HG03460 (cell line): ENCODE measurements at regions not wholly inside any gene's neighbourhood (a gene's known extent, or its start where the extent isn't known, plus 50 kb on each side); places are given as distances from the start of the nearest gene placed in this dataset.

Source experiments
- ATAC-seq: cut with Tn5 transposase; IDR thresholded peaks from one replicate; pipeline ENCODE4 v1.9.1; 2021; ENCODE audit not compliant: unreplicated experiment

DNA sequence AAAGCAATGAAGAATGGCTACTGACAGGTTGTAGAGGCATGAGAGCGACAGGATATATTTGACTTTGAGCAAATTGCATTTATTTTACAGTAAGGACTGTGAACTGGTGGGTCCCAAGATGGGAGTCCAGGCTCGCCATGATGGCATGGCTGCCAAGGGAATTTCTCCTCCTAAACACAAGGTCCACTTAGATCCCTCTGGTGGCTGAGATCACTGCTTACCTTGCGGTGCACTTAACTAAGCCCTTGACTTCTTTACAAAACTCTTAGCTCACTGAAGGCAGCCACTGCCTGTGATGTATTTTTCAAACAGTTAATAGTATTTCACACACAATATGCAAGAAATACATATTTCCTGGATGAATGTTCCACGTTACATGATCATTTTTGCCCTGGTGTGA is 50.3 kb upstream of the SORBS2 start:
- no peak for ATAC-seq

DNA sequence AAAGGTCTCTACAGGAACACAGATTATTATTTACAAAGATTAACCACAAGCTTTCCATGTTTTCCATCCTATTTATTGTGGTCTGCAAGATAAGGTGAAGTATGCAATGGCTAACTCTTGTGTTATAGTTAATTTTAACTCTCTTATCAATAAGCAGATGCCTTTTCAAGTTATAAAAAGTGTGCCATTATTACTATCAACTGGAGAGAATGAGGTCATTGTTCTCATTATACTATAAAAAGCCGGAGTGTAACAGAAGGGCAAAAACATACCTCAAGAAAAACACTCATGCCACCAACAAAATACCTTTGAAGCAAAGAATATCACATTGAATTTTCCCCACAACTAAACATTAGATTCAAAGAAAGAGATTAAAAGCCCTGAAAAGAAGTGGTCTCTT is 52.0 kb upstream of the SORBS2 start:
- no peak for ATAC-seq

DNA sequence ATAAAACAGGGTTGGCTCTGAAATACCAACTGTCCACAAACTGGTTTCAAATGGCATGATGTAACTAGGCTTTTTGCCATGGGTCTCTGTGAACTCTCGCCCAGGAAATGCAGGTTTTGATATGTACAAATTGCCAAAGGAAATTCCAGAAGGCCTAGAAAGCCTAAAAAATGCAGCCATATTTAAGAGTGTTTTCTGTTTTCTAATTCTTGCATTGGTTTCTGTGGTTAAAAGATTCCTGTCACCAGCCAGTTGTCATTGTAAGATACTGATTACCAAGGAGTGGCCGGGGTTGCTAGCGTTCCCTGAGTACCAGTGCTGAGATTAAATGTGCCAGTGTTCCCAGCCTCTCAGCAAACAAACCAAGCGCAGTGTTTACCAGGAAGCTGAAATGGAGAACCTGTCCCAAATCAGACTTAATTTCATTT is 53.9 kb upstream of the SORBS2 start:
- no peak for ATAC-seq

DNA sequence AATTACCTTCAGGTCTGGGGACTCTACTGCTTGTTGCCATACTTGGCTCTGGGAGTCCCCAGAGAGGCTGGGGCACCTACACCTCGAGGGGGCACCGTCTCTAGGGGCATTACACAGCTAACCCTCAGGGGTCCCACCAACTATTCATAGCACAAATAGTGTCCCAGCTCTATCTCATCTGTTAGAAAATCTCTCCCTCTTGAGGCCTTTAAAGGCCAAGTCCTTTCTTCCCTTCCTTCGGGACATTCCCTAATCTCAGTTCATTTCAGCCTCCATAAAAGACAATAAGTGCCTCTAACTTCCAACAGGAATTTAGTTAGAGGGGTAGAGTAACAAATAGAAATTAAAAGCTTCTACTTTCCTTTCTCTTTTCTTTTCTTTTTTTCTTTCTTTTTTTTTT is 55.8 kb upstream of the SORBS2 start:
- ATAC-seq: no peak

DNA sequence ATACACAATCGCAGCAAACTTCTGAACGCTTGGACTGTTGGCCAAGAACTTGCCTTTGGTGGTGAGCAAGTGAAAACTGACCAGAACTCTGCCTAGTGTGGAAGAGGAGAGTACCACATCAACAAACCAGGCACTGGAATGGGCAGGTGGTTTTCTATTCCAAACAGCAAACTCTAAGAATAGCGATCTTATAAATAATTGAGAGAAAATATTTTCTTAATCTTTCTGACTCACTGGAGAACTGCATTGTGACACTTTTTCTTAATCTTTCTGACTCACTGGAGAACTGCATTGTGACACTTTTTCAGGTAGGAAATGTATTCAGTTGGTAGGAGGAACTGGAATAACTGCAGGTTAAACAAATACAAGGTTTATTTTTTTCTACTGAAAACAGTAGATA is 57.0 kb upstream of the SORBS2 start:
- ATAC-seq: no peak

DNA sequence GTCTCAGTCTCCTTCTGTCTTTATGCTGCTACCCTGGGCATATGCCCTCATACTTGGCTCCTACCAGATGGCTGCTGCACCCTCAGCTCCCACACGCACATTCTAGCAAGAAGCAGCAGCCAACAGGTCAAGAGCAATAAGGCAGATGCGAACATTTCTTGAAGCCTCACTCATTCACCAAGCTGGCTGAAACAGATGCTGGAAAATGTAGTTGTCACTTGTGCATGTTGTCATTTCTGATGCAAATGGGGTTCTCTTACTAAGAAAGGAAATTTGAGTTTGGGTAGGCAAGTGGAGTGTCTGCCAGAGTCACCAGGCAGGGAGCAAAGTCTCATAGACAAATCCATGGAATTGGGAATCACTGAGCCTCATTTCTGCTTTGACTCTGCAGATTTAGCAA is 57.4 kb upstream of the SORBS2 start:
- no peak for ATAC-seq

DNA sequence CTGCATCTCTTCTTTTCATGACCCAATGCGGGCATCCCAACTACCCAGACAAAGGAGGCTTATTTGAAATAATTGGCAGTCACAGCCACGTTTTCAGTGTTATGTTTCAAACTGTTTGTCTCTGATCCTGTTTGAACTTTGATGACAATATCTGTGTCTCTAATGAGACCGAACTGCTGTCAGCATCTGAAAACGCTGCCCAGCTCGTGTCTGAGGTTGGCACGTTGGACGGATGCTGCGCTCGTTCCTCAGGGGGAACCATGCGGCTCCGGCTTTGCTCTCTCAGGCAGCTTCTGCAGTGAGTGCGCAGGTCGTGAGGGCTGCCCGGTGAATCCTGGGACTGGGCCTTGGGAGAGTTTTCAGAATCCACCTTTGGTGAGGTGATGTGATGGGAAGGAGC is 58.4 kb upstream of the SORBS2 start:
- ATAC-seq: no peak

DNA sequence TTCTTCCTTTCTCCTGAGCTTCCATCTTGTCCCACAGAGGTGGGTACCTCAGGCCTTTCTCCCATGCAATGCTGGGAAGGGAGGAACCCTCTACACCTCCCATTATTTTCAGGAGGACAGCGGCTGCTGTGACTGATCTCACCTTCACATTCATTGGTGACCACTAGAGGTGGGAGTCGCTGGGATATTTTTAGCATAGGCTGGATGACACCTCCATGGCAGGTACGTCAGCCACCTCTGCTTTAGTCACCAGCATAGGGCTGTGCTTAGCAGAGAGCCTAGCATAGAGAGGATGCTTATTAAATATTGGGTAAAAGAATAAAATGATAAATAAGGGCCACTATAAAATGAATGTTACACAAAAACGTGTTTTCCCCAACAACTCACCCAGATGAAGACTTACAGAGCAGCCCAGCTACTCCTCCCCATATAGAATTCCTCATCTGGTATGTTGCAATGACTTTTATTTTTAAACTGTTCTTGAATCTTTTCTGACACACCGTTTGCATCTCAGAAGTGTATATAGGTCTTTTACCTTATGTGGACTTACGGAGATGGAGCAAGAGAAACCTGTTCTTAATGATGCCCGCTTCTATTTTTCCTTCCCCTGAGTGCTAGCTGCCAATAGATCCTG is 60.9 kb upstream of the SORBS2 start:
- ATAC-seq: no peak

DNA sequence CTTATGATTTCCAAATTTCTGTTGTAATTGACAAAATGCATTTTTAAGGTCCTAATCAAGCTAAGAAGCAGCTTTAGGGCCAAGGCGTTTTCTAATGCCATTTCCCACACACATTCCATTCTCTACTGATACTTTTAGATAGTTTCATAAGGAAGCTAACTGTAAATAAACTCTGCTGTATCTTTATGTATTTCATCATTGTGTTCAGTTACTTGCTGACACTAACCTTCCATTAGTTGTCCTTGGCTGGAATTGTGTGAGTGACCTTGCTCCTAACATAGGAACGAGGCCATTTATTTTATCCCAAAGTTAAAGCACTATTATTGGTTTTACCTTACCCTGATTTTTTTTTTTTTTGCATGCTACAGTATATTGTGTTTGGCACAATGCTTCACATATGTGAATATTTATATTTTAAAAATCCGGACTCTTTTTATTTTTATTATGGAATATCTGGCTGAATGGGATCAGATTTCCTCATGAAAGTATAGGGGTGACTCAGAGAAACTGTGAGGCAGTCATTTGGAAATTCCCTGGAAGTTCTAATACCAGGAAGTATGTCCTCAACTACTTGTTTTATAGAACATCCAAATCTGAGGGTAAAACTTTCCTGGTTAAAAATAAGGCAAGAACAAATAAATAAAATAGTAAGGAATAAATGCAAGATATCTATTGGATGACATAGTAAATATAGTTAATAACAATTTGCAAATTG is 62.7 kb upstream of the SORBS2 start:
- ATAC-seq: no peak

DNA sequence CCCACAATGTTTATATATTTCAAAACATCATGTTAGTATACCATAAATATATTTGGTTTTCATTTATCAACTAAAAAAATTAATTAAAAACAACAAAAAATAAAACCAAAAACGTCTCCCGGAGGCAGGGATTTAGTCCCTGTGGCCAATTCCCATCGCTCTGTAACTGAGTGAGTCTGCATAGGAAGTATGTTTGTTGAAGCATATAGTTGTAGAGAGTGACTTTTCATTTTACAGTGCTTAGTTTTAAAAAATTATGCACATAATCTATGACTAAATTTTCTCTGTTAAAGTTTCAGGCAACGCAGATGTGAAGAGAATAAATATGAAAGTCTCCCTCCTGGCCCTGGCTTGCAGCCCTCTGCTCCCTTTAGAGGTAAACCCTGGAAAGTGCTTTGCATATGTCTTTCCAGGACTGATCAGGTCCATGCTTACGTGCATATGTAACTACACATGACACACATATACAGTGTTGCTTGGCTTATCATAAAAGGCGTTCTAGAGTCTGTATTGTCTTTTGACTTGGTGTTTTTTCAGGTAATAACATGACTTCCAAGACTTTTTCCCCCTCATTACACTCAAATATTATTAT is 63.4 kb upstream of the SORBS2 start:
- ATAC-seq: no peak

DNA sequence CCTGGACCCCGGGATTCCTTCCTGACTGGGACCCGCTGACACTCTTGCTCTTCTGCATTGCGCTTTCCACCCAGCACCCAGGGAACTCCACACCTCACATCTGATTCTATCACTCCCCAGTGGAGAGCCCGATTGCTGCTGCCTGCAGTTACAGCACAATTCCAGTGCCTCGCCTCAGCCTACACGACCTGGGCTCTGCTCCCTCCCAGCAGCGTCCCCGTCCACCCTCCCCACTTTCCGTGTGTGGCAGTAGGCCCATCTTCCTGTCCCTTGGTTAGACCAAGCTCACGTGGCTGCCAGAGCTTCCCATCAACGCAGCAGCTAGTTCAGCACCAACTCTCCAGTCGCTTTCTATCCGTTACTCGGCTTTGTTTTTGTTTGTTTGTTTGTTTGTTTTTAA is 66.6 kb upstream of the SORBS2 start:
- no peak for ATAC-seq

DNA sequence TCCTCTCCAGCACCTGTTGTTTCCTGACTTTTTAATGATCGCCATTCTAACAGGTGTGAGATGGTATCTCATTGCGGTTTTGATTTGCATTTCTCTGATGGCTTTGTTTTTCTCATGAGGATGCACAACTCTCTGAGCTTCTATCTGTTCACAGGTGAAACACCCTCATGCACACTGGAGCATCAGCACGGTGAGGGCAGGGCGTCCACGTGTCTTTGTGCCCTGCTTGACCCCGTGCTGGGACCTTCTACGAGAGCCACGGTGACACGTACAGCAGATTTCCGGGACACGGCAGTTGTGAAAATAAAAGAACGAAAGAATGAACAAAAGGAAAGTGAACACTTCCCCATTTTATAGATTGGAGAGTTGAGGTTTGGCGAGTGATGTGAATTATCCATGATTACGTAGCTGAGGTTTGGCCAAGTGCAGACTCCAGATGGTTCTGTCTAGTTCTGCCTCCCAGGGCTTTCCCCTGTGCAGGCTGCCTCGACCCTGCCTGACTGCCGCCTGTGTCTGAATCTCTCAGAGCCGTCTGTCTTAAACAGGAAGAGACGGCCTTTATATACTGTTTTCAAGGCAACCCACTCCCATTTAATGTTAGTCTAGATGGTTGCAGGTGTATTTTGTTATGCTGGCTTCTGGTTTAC is 67.8 kb upstream of the SORBS2 start:
- ATAC-seq: no peak

DNA sequence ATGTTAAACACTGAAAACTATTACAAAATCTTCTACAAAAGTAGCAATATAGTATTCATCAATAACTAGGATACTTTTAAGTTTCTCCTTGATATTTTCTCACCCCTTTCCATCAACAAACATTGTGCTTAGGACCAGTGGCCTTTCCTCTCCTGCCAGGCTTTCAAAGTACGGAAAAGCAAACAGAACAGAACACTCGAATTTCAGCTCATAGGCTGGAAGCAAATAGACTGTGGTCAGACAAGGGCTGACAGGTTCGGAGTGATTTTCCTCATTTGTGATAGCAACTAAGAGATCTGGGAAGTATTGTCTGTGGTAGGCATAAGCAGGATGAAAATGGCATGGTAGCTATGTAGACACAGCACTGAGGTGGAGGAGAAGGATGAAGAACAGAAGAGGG is 68.6 kb upstream of the SORBS2 start:
- no peak for ATAC-seq

DNA sequence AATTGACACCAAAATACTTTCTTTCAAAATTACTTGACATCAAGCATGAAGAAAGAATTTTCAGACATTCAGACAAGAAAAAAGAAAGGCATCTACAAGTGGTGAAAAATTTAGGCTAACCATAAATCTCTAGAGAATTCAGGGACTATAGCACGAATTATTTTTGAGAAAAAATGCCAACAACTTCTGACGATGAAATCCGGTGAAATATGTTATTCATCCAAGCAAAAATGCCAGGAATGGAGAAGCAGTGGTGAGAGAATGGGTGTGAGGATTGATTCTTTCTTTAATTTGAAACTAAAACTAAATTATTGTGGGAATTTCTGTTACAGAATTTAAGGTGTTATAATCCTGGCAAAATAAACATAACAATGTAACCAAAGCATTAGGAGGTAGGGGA is 69.4 kb upstream of the SORBS2 start:
- ATAC-seq: no peak

DNA sequence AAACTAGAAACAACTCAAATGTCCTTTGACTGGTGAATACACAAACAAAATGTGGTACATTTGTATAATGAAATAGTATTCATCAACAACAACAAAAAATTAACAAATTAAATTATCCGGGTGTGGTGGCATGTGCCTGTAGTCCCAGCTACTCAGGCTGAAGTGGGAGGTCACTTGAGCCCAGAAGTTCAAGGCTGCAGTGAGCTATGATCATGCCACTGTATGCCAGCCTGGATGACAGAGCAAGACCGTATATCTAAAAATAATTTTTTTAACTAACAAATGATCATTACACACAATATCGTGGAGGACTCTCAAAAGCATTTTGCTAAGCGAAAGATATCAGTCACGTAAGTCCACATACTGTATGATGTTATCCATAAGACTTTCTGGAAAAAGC is 71.6 kb upstream of the SORBS2 start:
- no peak for ATAC-seq

DNA sequence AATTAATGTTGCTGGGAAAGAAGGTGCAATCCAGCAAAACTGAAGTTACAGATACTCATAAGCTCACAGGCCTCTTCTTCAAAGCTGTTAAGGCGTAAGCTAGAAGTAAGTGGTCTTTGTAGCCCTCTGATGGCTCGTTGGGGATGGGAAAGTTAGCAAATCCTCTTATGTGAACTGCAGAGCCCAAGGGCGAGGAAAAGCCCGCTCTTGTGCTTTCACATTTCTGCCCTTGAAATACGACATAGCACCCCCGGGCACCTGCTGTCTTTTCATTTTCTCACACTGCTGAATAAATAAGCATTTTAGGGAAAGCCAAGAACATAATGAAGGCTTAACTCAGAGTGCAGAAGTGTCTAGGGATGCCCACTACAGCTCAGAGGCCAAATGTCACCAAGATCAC is 73.1 kb upstream of the SORBS2 start:
- ATAC-seq: no peak

DNA sequence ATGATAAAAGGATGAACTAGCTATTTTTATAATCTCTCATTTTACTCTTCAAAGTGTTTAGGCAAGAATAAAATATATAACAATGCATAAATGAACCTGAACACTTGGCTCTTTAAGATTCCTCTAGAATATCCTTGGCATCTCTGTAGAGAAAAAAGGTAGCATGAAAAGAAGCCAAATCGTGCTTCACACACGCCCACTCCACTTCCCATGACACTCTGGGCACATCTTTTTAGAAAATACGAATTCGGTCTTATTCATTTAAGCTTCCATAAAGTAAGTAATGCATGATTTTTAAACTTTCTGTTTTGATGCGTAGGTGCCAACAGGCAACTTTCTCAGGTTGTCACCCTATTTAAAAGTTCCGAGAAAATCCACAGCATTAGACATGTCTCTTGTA is 73.6 kb upstream of the SORBS2 start:
- no peak for ATAC-seq

DNA sequence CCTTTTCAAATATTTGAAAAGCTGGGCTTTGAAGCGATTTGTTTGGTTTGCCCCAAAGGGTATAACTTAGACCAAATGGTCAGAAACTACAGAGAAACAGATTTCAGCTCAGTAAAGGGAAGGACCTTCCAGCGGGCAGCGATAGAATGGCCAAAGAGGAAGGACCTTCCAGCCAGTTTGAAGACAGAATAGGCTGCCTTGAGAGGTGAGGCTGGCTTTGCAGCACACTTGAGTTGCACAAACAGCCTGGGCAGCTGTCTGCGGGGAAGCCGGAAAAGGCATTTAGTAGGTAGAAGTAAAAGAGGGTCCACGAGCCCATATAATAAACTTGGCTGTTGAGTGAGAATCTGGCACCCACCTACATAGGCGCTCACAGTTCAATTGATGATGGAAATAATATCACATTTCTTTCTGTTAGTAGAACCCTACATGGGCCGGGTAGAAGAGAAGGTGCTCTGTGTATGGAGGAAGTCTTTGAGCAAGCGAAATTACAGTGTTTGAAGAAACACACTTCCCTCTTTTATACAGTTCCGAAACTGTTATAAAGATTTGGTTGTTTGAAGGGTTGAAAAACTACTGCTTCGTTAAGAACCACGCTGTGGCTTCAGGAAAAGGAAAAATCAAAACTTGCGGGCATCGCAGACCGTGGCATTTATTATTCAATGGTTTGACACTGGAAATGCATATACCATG is 75.0 kb upstream of the SORBS2 start:
- no peak for ATAC-seq

DNA sequence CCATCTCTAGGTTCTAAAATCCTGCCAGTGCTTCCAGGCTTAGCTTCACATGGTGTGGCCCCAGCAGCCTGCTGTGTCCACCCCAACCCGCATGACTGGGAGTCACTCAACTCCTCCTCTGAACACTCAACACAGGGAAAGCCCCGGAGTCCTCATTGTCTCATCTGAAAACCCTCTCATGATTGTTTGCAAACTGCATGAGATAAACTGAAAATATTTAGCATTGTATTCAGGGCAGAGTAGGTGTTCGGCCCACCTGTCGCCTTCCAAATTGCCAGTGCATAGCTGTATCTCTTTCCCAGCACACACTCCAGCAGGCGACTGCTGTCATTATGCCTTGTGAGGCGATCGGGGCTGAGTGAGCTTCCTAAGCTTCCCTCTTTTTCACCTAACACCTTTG is 76.7 kb upstream of the SORBS2 start:
- no peak for ATAC-seq

DNA sequence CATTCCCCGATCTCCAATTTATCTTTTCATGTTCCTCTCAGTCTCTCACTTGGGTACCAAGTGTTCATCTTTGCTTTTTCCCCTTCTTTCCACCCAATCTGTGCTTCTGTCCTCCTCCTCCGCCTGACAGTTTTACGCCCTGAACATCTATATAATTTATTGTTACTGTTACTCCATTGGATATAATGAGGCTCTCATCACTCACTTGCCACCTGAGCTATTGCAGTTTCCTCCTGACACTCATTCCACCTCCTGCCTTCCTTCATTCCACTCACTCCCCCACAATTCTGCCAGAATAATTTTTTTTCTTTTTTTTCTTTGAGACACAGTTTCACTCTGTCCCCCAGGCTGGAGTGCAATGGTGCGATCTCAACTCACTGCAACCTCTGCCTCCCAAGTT is 77.6 kb upstream of the SORBS2 start:
- no peak for ATAC-seq

DNA sequence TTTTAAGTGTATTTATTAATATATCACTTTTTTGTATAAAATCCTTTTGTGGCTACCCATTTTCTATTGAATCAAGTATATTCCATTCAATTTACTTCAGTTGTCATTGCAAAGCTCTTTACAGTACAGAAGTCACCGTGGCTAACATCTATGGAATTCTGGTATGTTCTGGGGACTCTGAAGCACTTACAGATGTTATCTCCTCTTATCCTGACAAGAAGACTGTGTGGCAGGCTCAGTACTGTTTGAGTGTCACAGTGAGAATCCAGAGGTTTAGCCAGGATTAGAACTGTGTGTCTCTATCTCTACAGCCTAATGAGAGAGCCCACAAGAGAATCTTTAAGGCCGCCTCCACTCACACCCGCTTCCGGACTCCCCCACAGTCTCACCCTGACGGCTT is 78.2 kb upstream of the SORBS2 start:
- ATAC-seq: no peak

DNA sequence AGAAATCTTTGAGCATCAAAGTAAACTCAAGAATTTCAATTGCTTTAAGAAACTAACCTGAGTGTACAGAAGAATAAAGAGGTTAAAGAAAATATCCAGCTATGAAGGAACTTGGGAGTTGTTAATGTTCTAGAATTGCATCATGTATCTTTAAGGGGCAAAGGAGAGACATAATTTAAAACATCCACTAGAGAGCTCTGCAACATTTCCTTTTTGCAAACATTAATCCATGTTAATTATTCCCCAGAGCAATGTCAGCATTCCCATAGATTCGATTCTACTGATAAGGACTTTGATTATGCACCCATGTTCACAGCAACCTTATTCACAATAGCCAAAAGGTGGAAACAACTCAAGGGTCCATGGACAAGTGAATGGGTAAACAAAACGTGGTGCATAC is 80.2 kb upstream of the SORBS2 start:
- no peak for ATAC-seq
